SK-N-SH treated with all-trans-retinoic acid at 6 μM for 48 hours (cell line): ENCODE measurements at regions not wholly inside any gene's neighbourhood (a gene's known extent, or its start where the extent isn't known, plus 50 kb on each side); places are given as distances from the start of the nearest gene placed in this dataset.

Experiments used
- ATAC-seq: fragments of 200-7000 bp; cut with Tn5 transposase; 3 replicates; pipeline ENCODE4 v1.9.1; 2020; ENCODE audit warnings: mild to moderate bottlenecking, moderate library complexity
- ARNTL ChIP-seq: fragments of 450-650 bp; formaldehyde crosslinking; IDR thresholded peaks from 2 replicates; pipeline ENCODE4 v1.5.0; 2020; ENCODE audit warnings: low read depth, mild to moderate bottlenecking, moderate library complexity, borderline replicate concordance
- CSDC2 ChIP-seq: fragments of 250-450 bp; sonication (Bioruptor Pico); IDR thresholded peaks from 2 replicates; pipeline ENCODE4 v1.5.0; 2020; ENCODE audit warnings: mild to moderate bottlenecking, moderate library complexity
- CSRNP3 ChIP-seq: fragments of 250-450 bp; sonication (Bioruptor Pico); IDR thresholded peaks from 2 replicates; pipeline ENCODE4 v1.5.1; 2021; ENCODE audit warnings: mild to moderate bottlenecking, moderate library complexity
- ESRRG ChIP-seq: fragments of 250-450 bp; sonication (Bioruptor Pico); IDR thresholded peaks from 2 replicates; pipeline ENCODE4 v1.6.1; 2021; ENCODE audit warnings: mild to moderate bottlenecking
- ISL1 ChIP-seq: fragments of 250-450 bp; sonication (Bioruptor Pico); IDR thresholded peaks from 2 replicates; pipeline ENCODE4 v2.1.2; 2022; ENCODE audit warnings: mild to moderate bottlenecking, moderate library complexity
- OSR1 ChIP-seq: fragments of 250-450 bp; sonication (Bioruptor Pico); IDR thresholded peaks from 2 replicates; pipeline ENCODE4 v1.8.0; 2022; ENCODE audit warnings: moderate library complexity, mild to moderate bottlenecking, inconsistent platforms
- RARB ChIP-seq: fragments of 250-450 bp; sonication (Bioruptor Pico); IDR thresholded peaks from 2 replicates; pipeline ENCODE4 v1.8.0; 2021; ENCODE audit warnings: mild to moderate bottlenecking, moderate library complexity
- SNAI2 ChIP-seq: fragments of 250-450 bp; sonication (Bioruptor Pico); IDR thresholded peaks from 2 replicates; pipeline ENCODE4 v1.5.0; 2020; ENCODE audit warnings: mild to moderate bottlenecking, moderate library complexity
- TCF4 ChIP-seq: fragments of 250-450 bp; sonication (Bioruptor Pico); IDR thresholded peaks from 2 replicates; pipeline ENCODE4 v1.8.0; 2021; ENCODE audit warnings: mild to moderate bottlenecking, moderate library complexity, borderline replicate concordance
- TOX ChIP-seq: fragments of 250-450 bp; sonication (Bioruptor Pico); IDR thresholded peaks from 2 replicates; pipeline ENCODE4 v1.8.0; 2021; ENCODE audit warnings: mild to moderate bottlenecking, moderate library complexity, borderline replicate concordance
- ZC3H10 ChIP-seq: fragments of 250-450 bp; sonication (Bioruptor Pico); IDR thresholded peaks from 2 replicates; pipeline ENCODE4 v1.5.1; 2021; ENCODE audit warnings: mild to moderate bottlenecking, moderate library complexity
- ZFP30 ChIP-seq: fragments of 450-650 bp; formaldehyde crosslinking; IDR thresholded peaks from 2 replicates; pipeline ENCODE4 v1.5.0; 2022; ENCODE audit warnings: mild to moderate bottlenecking, moderate library complexity
- ZNF565 ChIP-seq: fragments of 450-650 bp; formaldehyde crosslinking; conservative IDR thresholded peaks from 2 replicates; pipeline ENCODE4 v1.5.0; 2020; ENCODE audit warnings: low read depth, mild to moderate bottlenecking, moderate library complexity
- ZNF70 ChIP-seq: fragments of 450-650 bp; formaldehyde crosslinking; IDR thresholded peaks from 2 replicates; pipeline ENCODE4 v1.5.0; 2020; ENCODE audit warnings: mild to moderate bottlenecking, moderate library complexity
- ZNF8 ChIP-seq: fragments of 450-650 bp; formaldehyde crosslinking; IDR thresholded peaks from 2 replicates; pipeline ENCODE4 v1.5.0; 2020; ENCODE audit warnings: mild to moderate bottlenecking, moderate library complexity
- TF ChIP-seq, protein P1 (sequence below): fragments of 250-450 bp; sonication (Bioruptor Pico); IDR thresholded peaks from 2 replicates; pipeline ENCODE4 v1.8.0; 2020; ENCODE audit warnings: mild to moderate bottlenecking, moderate library complexity, borderline replicate concordance
- TF ChIP-seq, protein P2 (sequence below): fragments of 250-450 bp; sonication (Bioruptor Pico); IDR thresholded peaks from 2 replicates; pipeline ENCODE4 v1.8.0; 2021; ENCODE audit warnings: low read depth, mild to moderate bottlenecking, moderate library complexity, borderline replicate concordance
- TF ChIP-seq, protein P3 (sequence below): fragments of 250-450 bp; sonication (Bioruptor Pico); IDR thresholded peaks from 2 replicates; pipeline ENCODE4 v1.5.0; 2020; ENCODE audit warnings: mild to moderate bottlenecking, moderate library complexity
- TF ChIP-seq, protein P4 (sequence below): fragments of 250-450 bp; sonication (Bioruptor Pico); IDR thresholded peaks from 2 replicates; pipeline ENCODE4 v1.5.1; 2020; ENCODE audit warnings: low read depth, mild to moderate bottlenecking, moderate library complexity

DNA sequence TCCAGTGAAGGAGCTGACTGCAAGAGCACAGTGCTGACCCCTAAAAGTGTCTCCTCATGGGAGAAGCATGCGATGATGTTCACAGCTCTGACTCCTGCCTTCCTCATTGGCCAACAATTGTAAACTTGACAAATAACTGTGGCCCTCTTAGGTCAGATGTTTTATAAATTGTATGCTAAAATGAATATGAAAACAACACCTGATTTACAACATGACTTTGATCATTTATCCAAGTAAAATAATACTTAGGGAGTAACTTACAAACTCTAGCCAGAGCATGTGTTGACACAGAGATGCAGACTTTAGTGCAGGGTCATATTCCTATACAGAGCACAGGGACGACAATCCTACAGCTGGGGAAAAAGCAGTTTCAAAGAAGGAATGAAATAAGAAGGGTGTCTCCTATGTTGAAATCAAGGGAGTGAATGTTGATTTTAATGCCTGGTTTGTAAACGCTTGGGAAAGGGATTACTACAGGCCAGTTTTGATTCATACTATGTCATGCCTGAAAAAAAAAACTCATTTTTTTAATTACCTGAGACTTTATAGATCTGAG lies 391.4 kb upstream of the AKR1E2 start:
- no peak for TF ChIP-seq ZNF70
- TF ChIP-seq ZC3H10, result no peak
- TF ChIP-seq OSR1 (CRISPR knock-in tag), result no peak
- ATAC-seq, result no peak

GRCh38 chr10:4434105-4434504 lies 391.9 kb upstream of the AKR1E2 start:
- TF ChIP-seq ARNTL (no peak), ESRRG (CRISPR knock-in tag) (no peak), ISL1 (CRISPR knock-in tag) (no peak), ZFP30 (CRISPR knock-in tag) (no peak), TOX (CRISPR knock-in tag) (no peak), ZNF565 (CRISPR knock-in tag) (no peak), RARB (CRISPR knock-in tag) (no peak)
- TF ChIP-seq, protein P1, sequence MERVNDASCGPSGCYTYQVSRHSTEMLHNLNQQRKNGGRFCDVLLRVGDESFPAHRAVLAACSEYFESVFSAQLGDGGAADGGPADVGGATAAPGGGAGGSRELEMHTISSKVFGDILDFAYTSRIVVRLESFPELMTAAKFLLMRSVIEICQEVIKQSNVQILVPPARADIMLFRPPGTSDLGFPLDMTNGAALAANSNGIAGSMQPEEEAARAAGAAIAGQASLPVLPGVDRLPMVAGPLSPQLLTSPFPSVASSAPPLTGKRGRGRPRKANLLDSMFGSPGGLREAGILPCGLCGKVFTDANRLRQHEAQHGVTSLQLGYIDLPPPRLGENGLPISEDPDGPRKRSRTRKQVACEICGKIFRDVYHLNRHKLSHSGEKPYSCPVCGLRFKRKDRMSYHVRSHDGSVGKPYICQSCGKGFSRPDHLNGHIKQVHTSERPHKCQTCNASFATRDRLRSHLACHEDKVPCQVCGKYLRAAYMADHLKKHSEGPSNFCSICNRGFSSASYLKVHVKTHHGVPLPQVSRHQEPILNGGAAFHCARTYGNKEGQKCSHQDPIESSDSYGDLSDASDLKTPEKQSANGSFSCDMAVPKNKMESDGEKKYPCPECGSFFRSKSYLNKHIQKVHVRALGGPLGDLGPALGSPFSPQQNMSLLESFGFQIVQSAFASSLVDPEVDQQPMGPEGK (CRISPR knock-in tag), result no peak
- TF ChIP-seq, protein P2, sequence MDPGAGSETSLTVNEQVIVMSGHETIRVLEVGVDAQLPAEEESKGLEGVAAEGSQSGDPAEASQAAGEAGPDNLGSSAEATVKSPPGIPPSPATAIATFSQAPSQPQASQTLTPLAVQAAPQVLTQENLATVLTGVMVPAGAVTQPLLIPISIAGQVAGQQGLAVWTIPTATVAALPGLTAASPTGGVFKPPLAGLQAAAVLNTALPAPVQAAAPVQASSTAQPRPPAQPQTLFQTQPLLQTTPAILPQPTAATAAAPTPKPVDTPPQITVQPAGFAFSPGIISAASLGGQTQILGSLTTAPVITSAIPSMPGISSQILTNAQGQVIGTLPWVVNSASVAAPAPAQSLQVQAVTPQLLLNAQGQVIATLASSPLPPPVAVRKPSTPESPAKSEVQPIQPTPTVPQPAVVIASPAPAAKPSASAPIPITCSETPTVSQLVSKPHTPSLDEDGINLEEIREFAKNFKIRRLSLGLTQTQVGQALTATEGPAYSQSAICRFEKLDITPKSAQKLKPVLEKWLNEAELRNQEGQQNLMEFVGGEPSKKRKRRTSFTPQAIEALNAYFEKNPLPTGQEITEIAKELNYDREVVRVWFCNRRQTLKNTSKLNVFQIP (CRISPR knock-in tag), result no peak
- ATAC-seq, result no peak

GRCh38 chr10:4431114-4431863 lies 394.7 kb upstream of the AKR1E2 start:
- TF ChIP-seq ISL1 (CRISPR knock-in tag) (no peak), ZNF70 (no peak), OSR1 (CRISPR knock-in tag) (no peak), TCF4 (CRISPR knock-in tag) (no peak), ARNTL (no peak), ESRRG (CRISPR knock-in tag) (no peak), CSRNP3 (no peak), ZNF565 (CRISPR knock-in tag) (no peak), CSDC2 (no peak)
- TF ChIP-seq, protein P3, sequence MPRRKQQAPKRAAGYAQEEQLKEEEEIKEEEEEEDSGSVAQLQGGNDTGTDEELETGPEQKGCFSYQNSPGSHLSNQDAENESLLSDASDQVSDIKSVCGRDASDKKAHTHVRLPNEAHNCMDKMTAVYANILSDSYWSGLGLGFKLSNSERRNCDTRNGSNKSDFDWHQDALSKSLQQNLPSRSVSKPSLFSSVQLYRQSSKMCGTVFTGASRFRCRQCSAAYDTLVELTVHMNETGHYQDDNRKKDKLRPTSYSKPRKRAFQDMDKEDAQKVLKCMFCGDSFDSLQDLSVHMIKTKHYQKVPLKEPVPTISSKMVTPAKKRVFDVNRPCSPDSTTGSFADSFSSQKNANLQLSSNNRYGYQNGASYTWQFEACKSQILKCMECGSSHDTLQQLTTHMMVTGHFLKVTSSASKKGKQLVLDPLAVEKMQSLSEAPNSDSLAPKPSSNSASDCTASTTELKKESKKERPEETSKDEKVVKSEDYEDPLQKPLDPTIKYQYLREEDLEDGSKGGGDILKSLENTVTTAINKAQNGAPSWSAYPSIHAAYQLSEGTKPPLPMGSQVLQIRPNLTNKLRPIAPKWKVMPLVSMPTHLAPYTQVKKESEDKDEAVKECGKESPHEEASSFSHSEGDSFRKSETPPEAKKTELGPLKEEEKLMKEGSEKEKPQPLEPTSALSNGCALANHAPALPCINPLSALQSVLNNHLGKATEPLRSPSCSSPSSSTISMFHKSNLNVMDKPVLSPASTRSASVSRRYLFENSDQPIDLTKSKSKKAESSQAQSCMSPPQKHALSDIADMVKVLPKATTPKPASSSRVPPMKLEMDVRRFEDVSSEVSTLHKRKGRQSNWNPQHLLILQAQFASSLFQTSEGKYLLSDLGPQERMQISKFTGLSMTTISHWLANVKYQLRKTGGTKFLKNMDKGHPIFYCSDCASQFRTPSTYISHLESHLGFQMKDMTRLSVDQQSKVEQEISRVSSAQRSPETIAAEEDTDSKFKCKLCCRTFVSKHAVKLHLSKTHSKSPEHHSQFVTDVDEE (CRISPR knock-in tag), result no peak
- ATAC-seq, result peak; percentile 95

DNA sequence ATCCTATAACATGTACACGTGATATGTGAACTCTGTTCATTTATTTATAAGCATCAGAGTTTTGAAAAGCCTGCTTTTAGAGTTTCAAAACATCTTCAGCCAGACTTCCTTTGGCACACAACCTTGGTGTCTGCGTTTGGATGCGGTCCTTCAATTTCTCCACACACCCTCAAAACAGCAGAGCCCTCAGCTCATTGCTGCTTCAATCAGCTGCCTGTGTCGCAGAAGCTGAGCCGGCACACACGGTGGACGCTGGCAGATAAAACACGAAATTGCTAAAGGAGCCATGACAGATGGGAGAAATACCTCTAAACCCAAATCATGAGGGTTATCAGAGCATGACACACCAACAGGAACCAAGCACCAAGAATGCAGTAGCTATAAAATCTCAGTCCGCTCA lies 396.4 kb upstream of the AKR1E2 start:
- ATAC-seq, result no peak
- TF ChIP-seq OSR1 (CRISPR knock-in tag) (no peak), CSDC2 (no peak), ZNF8 (CRISPR knock-in tag) (no peak), RARB (CRISPR knock-in tag) (no peak), SNAI2 (CRISPR knock-in tag) (no peak), TOX (CRISPR knock-in tag) (no peak), ISL1 (CRISPR knock-in tag) (no peak), ARNTL (no peak), ZNF70 (no peak)
- TF ChIP-seq, protein P3 (CRISPR knock-in tag), result no peak
- TF ChIP-seq, protein P1 (CRISPR knock-in tag), result no peak
- TF ChIP-seq, protein P4, sequence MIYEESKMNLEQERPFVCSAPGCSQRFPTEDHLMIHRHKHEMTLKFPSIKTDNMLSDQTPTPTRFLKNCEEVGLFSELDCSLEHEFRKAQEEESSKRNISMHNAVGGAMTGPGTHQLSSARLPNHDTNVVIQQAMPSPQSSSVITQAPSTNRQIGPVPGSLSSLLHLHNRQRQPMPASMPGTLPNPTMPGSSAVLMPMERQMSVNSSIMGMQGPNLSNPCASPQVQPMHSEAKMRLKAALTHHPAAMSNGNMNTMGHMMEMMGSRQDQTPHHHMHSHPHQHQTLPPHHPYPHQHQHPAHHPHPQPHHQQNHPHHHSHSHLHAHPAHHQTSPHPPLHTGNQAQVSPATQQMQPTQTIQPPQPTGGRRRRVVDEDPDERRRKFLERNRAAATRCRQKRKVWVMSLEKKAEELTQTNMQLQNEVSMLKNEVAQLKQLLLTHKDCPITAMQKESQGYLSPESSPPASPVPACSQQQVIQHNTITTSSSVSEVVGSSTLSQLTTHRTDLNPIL (CRISPR knock-in tag), result no peak
